ENCODE measurements at regions not wholly inside any gene's neighbourhood (a gene's known extent, or its start where the extent isn't known, plus 50 kb on each side); places are given as distances from the start of the nearest gene placed in this dataset.

DNA sequence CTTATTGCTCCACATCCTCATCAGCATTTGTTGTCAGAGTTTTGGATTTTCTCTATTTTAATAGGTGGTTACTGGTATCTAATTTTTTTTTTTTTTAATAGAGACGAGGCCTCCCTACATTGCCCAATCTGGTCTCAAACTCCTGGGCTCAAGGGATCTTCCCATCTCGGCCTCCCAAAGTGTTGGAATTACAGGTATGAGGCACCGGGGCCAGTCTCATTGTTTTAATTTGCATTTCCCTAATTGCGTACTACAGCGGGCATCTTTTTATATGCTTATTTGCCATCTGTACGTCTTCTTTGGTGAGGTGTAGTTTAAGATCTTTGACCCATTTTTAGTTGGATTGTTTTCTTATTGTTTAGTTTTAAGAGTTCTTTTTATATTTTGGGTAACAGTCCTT lies 210.4 kb upstream of the SULF2 start (continued):
- TF ChIP-seq, protein P1, sequence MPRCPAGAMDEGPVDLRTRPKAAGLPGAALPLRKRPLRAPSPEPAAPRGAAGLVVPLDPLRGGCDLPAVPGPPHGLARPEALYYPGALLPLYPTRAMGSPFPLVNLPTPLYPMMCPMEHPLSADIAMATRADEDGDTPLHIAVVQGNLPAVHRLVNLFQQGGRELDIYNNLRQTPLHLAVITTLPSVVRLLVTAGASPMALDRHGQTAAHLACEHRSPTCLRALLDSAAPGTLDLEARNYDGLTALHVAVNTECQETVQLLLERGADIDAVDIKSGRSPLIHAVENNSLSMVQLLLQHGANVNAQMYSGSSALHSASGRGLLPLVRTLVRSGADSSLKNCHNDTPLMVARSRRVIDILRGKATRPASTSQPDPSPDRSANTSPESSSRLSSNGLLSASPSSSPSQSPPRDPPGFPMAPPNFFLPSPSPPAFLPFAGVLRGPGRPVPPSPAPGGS (IDR thresholded peaks at IDR 0.05; ENCODE audit: borderline replicate concordance, insufficient read depth, low read depth, low read length, poor library complexity, severe bottlenecking), result no peak
- no peak for TF ChIP-seq BHLHE40 (IDR thresholded peaks at IDR 0.05; ENCODE audit: borderline replicate concordance in 1 of 2, low read depth in 2 of 2, low read length in 1 of 2)

DNA sequence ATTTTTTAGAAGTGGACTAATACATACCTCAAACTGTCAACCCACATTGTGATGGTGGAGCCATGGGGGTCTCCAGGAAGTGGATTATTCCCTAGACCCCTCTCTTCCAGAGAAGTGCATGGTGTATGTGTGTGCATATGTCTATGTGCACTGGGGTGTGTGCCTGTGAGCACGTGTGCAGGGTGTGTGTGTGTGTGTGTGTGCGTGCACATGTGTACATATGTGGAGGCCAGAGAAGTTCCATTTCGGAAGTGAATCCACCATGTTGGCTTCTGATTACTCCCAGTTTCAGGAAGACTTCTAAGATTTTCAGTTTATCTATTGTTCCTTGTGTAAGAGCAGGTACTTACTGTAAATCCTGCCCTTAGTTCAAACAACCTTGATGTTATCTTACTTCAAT lies 208.5 kb upstream of the SULF2 start:
- in situ Hi-C loops (cut with MboI), result no loop called here
- no peaks in the 10 kb centered on the region for H3K36me3 ChIP-seq (ENCODE audit: control insufficient read depth in 2 of 2, insufficient read depth in 2 of 2, low read length in 1 of 2)
- H3K79me2 ChIP-seq (ENCODE audit: control insufficient read depth, insufficient read depth, low read length), result no peaks in the 10 kb centered on the region
- no peak overlapping the region for H2AFZ ChIP-seq (ENCODE audit: control insufficient read depth, low read depth, low read length)
- no peak overlapping the region for H3K4me3 ChIP-seq
- ATAC-seq (no peak), FAIRE-seq (no peak), DNase-seq (ENCODE audit: low read depth, low spot score) (no peak)
- H3K27ac ChIP-seq (ENCODE audit: control insufficient read depth, insufficient read depth), result no peak overlapping the region
- ChIA-PET SMC1A (ENCODE audit: uncharacterized antibody, unreplicated experiment) (no interaction called here), RAD21 (ENCODE audit: unreplicated experiment) (no interaction called here), POLR2A (interaction anchor here (0.5 kb wide), 1 partner anchor 34 kb away, joined by 4 read pairs; no protein-coding TSS in a partner anchor), CTCF (no interaction called here)
- no peak overlapping the region for H3K4me2 ChIP-seq (ENCODE audit: control insufficient read depth, insufficient read depth)
- no peak for TF ChIP-seq NFXL1 (IDR thresholded peaks at IDR 0.05; ENCODE audit: borderline replicate concordance)
- no peak for TF ChIP-seq BMI1 (IDR thresholded peaks at IDR 0.05; ENCODE audit: borderline replicate concordance)
- TF ChIP-seq MYB (IDR thresholded peaks at IDR 0.05; ENCODE audit: borderline replicate concordance, low read depth, low read length), result no peak
- no peak for TF ChIP-seq SREBF1 (IDR thresholded peaks at IDR 0.05; ENCODE audit: low read length)
- no peak for TF ChIP-seq RB1 (IDR thresholded peaks at IDR 0.05; ENCODE audit: borderline replicate concordance)
- no peaks in the 10 kb centered on the region for H4K20me1 ChIP-seq (ENCODE audit: control insufficient read depth, insufficient read depth)
- no peaks in the 10 kb centered on the region for H3K4me1 ChIP-seq (ENCODE audit: control insufficient read depth, insufficient read depth, low read length)
- 69% methylated on average over 3 of the region's 3 CpGs for WGBS (ENCODE audit: insufficient coverage, insufficient replicate concordance, low lambda C conversion rate, missing lambda C conversion rate)
- intact Hi-C loops (cut with micrococcal nuclease; ENCODE audit: unreplicated experiment), result no loop called here
- H3K27me3 ChIP-seq (replicated peaks in 1 of 2; ENCODE audit: control insufficient read depth in 2 of 2, insufficient read depth in 2 of 2, low read length in 1 of 2), result no peaks in the 10 kb centered on the region
- peaks cover 14% of the 10 kb centered on the region; the same call in 2 of the 3 replicates for H3K9me3 ChIP-seq (replicated peaks; ENCODE audit: control insufficient read depth, insufficient read depth, low read length)
- BruUV-seq (replicated peaks), result no TSS peak
- no peak overlapping the region for H3K9ac ChIP-seq (ENCODE audit: control insufficient read depth, insufficient read depth, low read length)
